HG02759 (cell line): ENCODE measurements at regions not wholly inside any gene's neighbourhood (a gene's known extent, or its start where the extent isn't known, plus 50 kb on each side); places are given as distances from the start of the nearest gene placed in this dataset.

Experiments
- ATAC-seq: cut with Tn5 transposase; IDR thresholded peaks from one replicate; pipeline ENCODE4 v1.9.1; 2021; ENCODE audit warnings: mild to moderate bottlenecking, moderate library complexity; ENCODE audit not compliant: unreplicated experiment

- no peak for ATAC-seq
Observed at GRCh38 chr5:98989727-98990126, 60.9 kb upstream of the CHD1 start.

GRCh38 chr5:98986587-98986986 is 57.8 kb upstream of the CHD1 start:
- ATAC-seq, result no peak

DNA sequence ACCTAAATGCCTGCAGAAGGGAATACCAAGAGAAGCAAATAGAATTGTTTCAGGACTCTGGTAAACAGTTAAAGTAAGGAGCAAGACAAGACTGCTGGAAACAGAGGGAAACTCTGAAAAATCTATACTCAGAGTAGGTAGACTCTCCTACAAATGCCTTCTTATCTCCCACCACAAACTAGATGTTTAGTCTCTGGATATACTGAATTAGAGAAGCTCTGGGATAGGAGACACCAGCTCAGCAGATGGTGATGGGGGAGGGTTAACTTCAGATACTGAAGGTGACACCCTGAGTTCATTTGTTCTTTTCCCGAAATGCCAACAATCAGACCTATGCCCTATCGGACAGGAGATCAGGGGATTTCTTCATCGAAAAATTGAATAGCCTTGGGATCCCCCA is 54.1 kb upstream of the CHD1 start:
- ATAC-seq, result no peak
